A673 (cell line): ENCODE measurements at regions not wholly inside any gene's neighbourhood (a gene's known extent, or its start where the extent isn't known, plus 50 kb on each side); places are given as distances from the start of the nearest gene placed in this dataset.

Experiments
- BruUV-seq: library from RNA; stranded (reverse); fragments of 400-500 nt; replicated peaks from 2 replicates; lab custom pipeline; 2021; lab: Mats Ljungman, UMichigan
- CTCF ChIA-PET: fragments of 300-600 bp; sonication (Branson Sonifier 250); formaldehyde crosslinking; loops from one replicate; lab custom pipeline; 2022; ENCODE audit warnings: antibody characterized with exemption; lab: Charles Lee
- POLR2A ChIA-PET: fragments of 300-600 bp; sonication (Branson Sonifier 250); formaldehyde crosslinking; loops from one replicate; lab custom pipeline; 2022; ENCODE audit warnings: antibody characterized with exemption; ENCODE audit not compliant: low non-redundant PET; lab: Charles Lee
- DNase-seq: peaks from one replicate; pipeline ENCODE4 v3.0.0-alpha.2; 2015; ENCODE audit warnings: low spot score
- H3K27ac ChIP-seq: fragments of 200-600 bp; sonication (generic); 2 replicates; pipeline ENCODE4 v1.5.1; 2016; ENCODE audit warnings: mixed run types, low read depth, mild to moderate bottlenecking, mixed read lengths, antibody characterized with exemption, low read length; ENCODE audit not compliant: poor library complexity, severe bottlenecking
- H3K27me3 ChIP-seq: fragments of 200-600 bp; sonication (generic); replicated peaks from 2 replicates; pipeline ENCODE4 v1.6.1; 2017; ENCODE audit warnings: mixed run types, low read depth, mild to moderate bottlenecking, mixed read lengths, antibody characterized with exemption, low read length; ENCODE audit not compliant: insufficient read depth, poor library complexity
- H3K36me3 ChIP-seq: fragments of 200-600 bp; sonication (generic); 2 replicates; pipeline ENCODE4 v1.6.1; 2016; ENCODE audit warnings: mixed run types, mild to moderate bottlenecking, mixed read lengths, antibody characterized with exemption, low read length; ENCODE audit not compliant: insufficient read depth, poor library complexity, severe bottlenecking
- H3K4me1 ChIP-seq: fragments of 200-600 bp; sonication (generic); 2 replicates; pipeline ENCODE4 v1.6.1; 2017; ENCODE audit warnings: mixed run types, mild to moderate bottlenecking, mixed read lengths, antibody characterized with exemption, low read length; ENCODE audit not compliant: insufficient read depth, poor library complexity, severe bottlenecking
- H3K4me3 ChIP-seq: fragments of 200-600 bp; sonication (generic); 2 replicates; pipeline ENCODE4 v1.5.1; 2016; ENCODE audit warnings: low read depth, mixed run types, mild to moderate bottlenecking, mixed read lengths, low read length; ENCODE audit not compliant: poor library complexity, severe bottlenecking
- H3K9me3 ChIP-seq: fragments of 200-600 bp; sonication (generic); 2 replicates; pipeline ENCODE4 v1.6.1; 2016; ENCODE audit warnings: mixed run types, low read depth, mild to moderate bottlenecking, mixed read lengths, antibody characterized with exemption, low read length; ENCODE audit not compliant: poor library complexity, severe bottlenecking
- EZH2 ChIP-seq: fragments of 200-600 bp; sonication (generic); IDR thresholded peaks from 2 replicates; pipeline ENCODE4 v1.6.1; 2017; ENCODE audit warnings: borderline replicate concordance, low read depth, mild to moderate bottlenecking, mixed read lengths, antibody characterized with exemption, low read length; ENCODE audit not compliant: poor library complexity, severe bottlenecking
- intact Hi-C: fragments of 100-400 bp; cut with micrococcal nuclease; formaldehyde crosslinking; loops from one replicate; pipeline ENCODE4 v1.10.0; 2022; ENCODE audit not compliant: unreplicated experiment
- TF ChIP-seq, protein P1 (sequence below): fragments of 300-800, 200-600 bp; sonication (generic); conservative IDR thresholded peaks from 2 replicates; pipeline ENCODE4 v1.5.1; 2017; ENCODE audit warnings: low read depth, mild to moderate bottlenecking, antibody characterized with exemption, low read length, moderate library complexity, mixed read lengths

DNA sequence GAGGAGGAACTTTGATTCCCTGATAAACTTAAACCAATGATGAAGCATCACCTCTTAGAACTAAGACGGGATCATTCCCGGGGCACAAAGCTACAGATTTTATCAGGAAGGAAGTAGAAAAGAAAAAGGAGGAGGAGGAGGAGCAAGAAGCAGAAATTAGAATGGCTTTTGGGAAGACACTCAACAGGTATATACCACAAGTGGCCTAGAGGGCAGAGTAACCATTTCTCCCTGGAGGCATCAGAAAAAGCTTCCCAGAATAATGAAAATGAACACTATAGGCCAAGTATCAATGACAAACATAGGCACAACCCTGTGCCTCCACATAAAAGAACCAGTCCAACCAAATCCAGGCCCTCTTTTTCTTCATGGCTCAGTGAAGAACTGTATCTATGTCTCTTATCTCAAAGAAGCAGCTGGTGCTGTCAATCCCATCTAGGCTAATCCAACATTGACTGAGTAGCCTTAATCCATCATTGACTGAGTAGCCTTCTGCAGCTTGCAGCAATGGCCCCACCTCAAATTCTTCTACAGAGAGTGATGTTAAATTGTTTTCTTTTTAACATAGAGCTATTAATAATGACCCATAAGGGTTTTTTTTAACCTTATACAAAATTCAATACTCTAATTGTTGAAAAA is 178.8 kb upstream of the KIF2A start:
- BruUV-seq: no TSS peak
- H3K27me3 ChIP-seq: no peaks in the 10 kb centered on the region
- H3K4me3 ChIP-seq: no peak overlapping the region
- intact Hi-C loops: no loop called here
- no peak overlapping the region for H3K27ac ChIP-seq
- TF ChIP-seq, protein P1, sequence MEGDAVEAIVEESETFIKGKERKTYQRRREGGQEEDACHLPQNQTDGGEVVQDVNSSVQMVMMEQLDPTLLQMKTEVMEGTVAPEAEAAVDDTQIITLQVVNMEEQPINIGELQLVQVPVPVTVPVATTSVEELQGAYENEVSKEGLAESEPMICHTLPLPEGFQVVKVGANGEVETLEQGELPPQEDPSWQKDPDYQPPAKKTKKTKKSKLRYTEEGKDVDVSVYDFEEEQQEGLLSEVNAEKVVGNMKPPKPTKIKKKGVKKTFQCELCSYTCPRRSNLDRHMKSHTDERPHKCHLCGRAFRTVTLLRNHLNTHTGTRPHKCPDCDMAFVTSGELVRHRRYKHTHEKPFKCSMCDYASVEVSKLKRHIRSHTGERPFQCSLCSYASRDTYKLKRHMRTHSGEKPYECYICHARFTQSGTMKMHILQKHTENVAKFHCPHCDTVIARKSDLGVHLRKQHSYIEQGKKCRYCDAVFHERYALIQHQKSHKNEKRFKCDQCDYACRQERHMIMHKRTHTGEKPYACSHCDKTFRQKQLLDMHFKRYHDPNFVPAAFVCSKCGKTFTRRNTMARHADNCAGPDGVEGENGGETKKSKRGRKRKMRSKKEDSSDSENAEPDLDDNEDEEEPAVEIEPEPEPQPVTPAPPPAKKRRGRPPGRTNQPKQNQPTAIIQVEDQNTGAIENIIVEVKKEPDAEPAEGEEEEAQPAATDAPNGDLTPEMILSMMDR: no peak
- no peak for TF ChIP-seq EZH2
- H3K9me3 ChIP-seq: no peaks in the 10 kb centered on the region
- DNase-seq: no peak
- CTCF ChIA-PET: no interaction called here
- POLR2A ChIA-PET: no interaction called here
- no peaks in the 10 kb centered on the region for H3K36me3 ChIP-seq
- H3K4me1 ChIP-seq: no peaks in the 10 kb centered on the region

DNA sequence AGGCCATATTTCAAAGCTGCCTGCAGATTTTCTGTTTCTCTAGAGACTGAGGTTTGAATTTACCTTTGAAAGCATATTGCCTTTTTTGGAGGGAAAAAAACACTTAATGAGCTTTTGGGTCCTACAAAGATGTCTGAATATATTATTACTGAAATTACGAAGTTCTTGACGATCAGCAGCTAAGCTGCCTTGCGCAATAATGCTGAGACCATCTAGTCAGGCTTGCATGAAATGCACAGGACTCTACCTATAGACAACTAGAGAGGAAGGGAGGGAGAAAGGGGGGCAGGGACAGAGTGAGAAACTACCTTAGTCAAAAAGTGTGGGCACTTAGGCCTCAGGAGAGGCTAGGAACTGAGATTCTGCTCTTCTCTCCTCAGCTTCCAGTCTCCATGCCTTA is 175.9 kb upstream of the KIF2A start:
- intact Hi-C loops: no loop called here
- POLR2A ChIA-PET: no interaction called here

GRCh38 chr5:62132276-62132675 is 173.7 kb upstream of the KIF2A start:
- Histone ChIP-seq H3K27me3 (no peaks in the 10 kb centered on the region), H3K27ac (no peak overlapping the region), H3K4me3 (no peak overlapping the region), H3K36me3 (no peaks in the 10 kb centered on the region), H3K4me1 (no peaks in the 10 kb centered on the region), H3K9me3 (no peaks in the 10 kb centered on the region)
- TF ChIP-seq, protein P1: no peak
- TF ChIP-seq EZH2: no peak
- CTCF ChIA-PET: no interaction called here
- DNase-seq: no peak
- POLR2A ChIA-PET: no interaction called here
- intact Hi-C loops: no loop called here
- BruUV-seq: no TSS peak

More for the DNA sequence above, 175.9 kb upstream of the KIF2A start:
- no peaks in the 10 kb centered on the region for H3K36me3 ChIP-seq
- no peaks in the 10 kb centered on the region for H3K4me1 ChIP-seq
- no peak overlapping the region for H3K4me3 ChIP-seq
- H3K9me3 ChIP-seq: no peaks in the 10 kb centered on the region
- no peak for TF ChIP-seq EZH2
- TF ChIP-seq, protein P1: no peak
- no peak overlapping the region for H3K27ac ChIP-seq
- H3K27me3 ChIP-seq: no peaks in the 10 kb centered on the region
- CTCF ChIA-PET: no interaction called here
- no peak for DNase-seq
- no TSS peak for BruUV-seq
